ENCODE measurements at regions not wholly inside any gene's neighbourhood (a gene's known extent, or its start where the extent isn't known, plus 50 kb on each side); places are given as distances from the start of the nearest gene placed in this dataset.

DNA sequence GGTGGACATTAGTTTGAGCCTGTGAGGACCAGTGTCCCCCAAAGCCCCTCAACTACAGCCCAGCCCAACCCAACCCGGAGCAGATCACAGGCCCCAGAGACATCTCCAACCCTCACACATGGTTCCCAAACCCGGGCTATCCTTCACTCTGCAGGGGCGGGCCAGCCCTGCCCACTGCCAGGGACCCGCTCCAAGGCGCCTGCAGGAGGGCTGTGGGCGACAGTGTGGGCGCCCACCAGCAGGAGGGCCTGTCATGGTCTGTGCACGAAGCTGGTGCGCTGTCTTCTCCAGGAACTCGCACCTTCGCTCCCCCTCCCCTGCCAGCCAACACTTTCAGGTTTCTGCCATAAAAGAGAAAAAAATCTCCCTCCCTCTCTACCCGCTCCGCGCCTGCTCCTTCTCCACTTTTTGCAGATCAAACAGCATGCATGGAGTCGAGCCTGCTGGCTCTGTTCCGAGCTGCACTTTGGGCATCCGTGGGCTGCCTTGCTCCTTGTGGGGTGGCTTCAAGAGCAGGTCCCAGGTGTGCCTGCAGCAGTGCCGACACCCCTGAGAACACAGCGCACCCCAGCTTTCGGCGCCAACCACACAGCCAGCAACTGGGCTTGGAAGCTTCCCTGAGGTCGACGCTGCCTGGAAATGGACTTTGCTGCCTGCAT is 133.7 kb upstream of the PPP1R26 start:
- Mint-ChIP-seq H3K9me3 (no peaks in the 10 kb centered on the region), H3K4me1 (no peaks in the 10 kb centered on the region), H3K36me3 (no peaks in the 10 kb centered on the region), H3K4me3 (no peak overlapping the region), H3K27me3 (peaks cover 0 to 18% (median 15%) of the 10 kb centered on the region in 5 donors), H3K27ac (no peak overlapping the region)
- DNase-seq (no peak), ATAC-seq (no peak)
- POLR2A ChIA-PET: no interaction called here

DNA sequence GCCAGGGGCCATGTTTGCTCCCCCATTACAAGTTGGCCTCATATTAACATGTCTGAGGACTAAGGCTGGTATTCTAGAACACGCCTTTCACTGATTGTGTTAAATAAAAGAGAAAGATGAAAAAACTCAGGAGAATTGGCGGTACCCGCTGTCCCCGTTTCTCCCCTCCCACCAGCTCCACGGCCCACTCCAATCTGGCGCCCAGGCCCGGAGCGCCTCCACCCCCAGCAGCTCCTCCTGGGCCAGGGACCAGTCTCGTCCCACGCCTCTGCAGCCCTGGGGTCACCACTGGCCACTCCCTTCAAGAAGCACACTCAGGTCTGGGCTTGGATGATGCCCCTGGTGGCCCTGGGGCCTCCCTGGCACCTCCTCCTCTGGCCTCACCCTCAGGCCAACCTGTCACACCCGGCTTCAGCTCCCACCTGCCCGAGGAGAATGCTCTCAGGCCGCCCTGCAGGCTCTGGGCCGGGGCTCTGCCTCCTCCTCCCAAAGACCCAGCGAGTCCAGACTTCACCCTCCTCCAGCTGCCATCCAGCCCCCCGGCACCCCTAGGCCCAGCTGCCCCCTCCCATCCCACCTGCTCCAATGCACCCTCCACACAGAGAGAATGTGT is 133.0 kb upstream of the PPP1R26 start:
- POLR2A ChIA-PET: no interaction called here
- H3K4me1 Mint-ChIP-seq: no peaks in the 10 kb centered on the region
- H3K27me3 Mint-ChIP-seq: peaks cover 0 to 24% (median 15%) of the 10 kb centered on the region in 5 donors
- H3K4me3 Mint-ChIP-seq: no peak overlapping the region
- H3K9me3 Mint-ChIP-seq: no peaks in the 10 kb centered on the region
- no peaks in the 10 kb centered on the region for H3K36me3 Mint-ChIP-seq
- no peak for DNase-seq
- H3K27ac Mint-ChIP-seq: no peak overlapping the region
- ATAC-seq: no peak

DNA sequence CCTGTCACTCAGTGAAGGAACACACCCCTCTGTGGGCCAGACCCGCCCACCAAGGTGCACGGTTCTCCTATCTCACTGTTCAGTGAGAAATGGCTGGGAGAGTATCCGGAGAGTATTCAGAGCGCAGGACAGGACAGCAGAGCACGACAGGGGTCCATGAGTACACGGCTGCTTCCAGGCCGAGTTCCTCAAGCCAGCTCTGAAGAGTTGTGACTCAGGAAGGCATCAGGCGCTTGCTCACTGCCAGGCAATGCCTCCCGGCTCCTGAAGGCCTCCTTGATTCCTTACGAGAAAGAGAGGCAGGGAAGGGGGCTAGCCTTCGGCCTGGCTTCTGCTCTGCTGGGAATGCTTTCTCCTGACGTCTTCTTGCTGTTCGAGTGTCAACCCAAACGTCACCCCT is 132.1 kb upstream of the PPP1R26 start:
- no peak overlapping the region for H3K4me3 Mint-ChIP-seq
- H3K36me3 Mint-ChIP-seq: no peaks in the 10 kb centered on the region
- peak overlapping the region in 1 of 10 donors; percentile 34 for H3K27ac Mint-ChIP-seq
- ATAC-seq: no peak
- POLR2A ChIA-PET: no interaction called here
- no peak for DNase-seq
- H3K4me1 Mint-ChIP-seq: no peaks in the 10 kb centered on the region
- no peaks in the 10 kb centered on the region for H3K9me3 Mint-ChIP-seq
- H3K27me3 Mint-ChIP-seq: peaks cover 0 to 32% (median 15%) of the 10 kb centered on the region in 5 donors

DNA sequence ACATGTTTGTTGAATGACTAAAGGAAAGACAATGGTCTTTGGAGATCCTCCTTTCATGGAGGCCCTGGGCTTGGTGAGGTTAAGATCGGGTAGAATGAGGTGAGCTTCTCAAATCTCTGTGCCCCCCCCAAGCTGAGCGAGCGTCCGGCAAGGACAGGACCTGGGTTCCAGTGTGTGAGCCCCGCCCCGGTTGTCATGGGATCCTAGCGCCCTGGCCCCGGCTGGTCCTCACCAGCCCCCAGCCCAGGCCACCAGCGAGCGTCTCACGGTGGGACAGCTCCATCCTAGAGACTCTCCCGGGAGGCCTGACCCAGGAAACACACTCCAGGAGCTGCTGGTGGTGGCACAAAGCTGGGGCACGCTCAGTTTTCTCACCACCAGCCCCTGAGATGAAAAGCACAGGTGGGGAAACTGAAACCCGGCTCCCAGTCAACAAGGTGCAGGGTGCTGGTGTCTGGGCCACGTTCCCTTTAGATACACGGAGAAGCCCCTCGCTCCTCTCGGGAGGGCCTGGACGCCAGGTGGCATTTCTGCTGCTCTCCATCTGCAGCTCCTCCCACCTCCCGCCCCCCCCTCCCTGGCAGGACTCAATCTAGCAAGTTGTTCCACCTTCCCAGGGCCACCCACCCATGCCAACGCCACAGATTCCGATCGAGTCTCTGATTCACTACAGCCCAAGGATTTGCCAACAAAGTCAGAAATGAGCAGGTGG is 131.3 kb upstream of the PPP1R26 start:
- no peak for DNase-seq
- H3K9me3 Mint-ChIP-seq: no peaks in the 10 kb centered on the region
- H3K4me1 Mint-ChIP-seq: no peaks in the 10 kb centered on the region
- no peak for ATAC-seq
- no peaks in the 10 kb centered on the region for H3K36me3 Mint-ChIP-seq
- H3K27ac Mint-ChIP-seq: no peak overlapping the region
- POLR2A ChIA-PET: no interaction called here
- peaks cover 0 to 32% (median 15%) of the 10 kb centered on the region in 5 donors for H3K27me3 Mint-ChIP-seq
- peak overlapping the region in 1 of 10 donors; percentile 45 for H3K4me3 Mint-ChIP-seq

DNA sequence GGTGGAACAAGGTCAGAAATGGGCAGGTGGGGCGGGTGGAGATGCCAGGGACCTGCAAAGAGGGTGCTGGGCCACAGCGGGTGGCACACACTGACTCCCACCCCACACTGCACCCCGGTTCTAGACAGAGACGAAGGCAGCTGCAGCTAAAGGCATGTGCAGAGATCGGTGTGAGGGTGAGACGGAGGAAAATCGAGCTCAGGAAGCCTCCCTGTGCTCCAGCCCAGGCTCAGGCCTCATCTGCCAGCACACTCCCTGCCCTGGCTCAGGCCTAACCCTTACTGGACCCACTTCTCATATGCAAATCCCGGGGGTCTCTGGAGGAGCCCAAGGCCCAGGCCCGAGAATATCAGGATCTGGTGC is 130.8 kb upstream of the PPP1R26 start:
- Mint-ChIP-seq H3K27ac (no peak overlapping the region), H3K27me3 (peaks cover 0 to 32% (median 11%) of the 10 kb centered on the region in 5 donors), H3K9me3 (no peaks in the 10 kb centered on the region), H3K4me3 (peak overlapping the region in 1 of 10 donors; percentile 45), H3K36me3 (no peaks in the 10 kb centered on the region), H3K4me1 (no peaks in the 10 kb centered on the region)
- POLR2A ChIA-PET: no interaction called here
- DNase-seq (no peak), ATAC-seq (no peak)

DNA sequence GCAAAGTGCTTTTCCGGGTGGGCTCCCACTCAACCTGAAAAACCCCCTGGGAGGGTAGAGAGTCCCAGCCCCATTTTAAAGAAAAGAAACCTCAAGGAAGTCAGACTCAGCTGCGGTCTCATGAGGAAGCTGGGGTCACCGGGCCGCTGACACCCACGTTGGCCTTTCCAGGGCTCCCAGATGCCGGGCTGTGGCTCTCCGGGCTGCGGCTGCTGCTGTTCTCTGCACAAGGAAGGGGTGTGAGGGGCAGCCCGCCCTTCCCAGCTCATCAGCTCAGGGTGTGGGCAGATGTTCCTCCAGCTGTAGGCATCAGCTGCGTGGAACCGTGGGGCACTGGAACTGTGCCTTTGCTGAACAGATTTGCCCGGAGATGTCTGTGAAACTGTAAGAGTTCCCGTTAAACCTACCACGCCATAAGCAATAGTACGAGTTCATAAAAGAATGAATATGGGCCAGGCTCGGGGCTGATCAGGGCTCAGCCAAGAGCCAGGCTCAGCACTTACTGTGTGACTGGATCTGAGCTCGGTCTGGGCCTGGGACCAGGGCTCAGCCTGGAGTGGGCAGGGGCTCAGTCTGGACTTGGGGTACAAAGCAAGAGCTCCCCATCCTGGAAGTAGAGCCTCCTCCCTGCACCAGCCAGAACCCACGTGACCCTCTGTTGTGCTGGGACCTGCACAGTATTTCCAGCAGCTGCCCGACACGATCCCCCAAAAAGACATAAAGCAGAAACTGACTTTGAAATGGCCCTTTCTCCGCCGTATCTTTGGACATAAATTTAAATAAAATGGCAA is 130.2 kb upstream of the PPP1R26 start:
- Mint-ChIP-seq H3K27ac (no peak overlapping the region), H3K4me1 (no peaks in the 10 kb centered on the region), H3K4me3 (no peak overlapping the region), H3K36me3 (no peaks in the 10 kb centered on the region), H3K27me3 (peaks cover 0 to 32% (median 11%) of the 10 kb centered on the region in 5 donors), H3K9me3 (no peaks in the 10 kb centered on the region)
- DNase-seq: no peak
- POLR2A ChIA-PET: no interaction called here
- ATAC-seq: no peak

DNA sequence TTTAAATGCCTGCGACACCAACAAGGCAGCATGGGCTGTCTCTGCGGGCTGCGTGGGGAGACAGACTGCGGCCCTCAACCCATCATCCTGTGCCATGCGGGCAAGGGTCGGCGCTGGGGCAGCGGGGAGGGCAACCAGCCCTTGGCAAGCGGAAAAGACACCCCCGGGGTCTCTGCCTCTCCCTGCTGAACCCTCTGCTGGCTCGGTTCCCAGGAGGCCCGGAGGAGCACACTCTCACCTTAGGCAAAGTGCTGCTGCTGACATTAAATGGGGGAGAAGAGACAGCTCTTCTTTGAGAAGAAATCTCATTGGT is 129.6 kb upstream of the PPP1R26 start:
- DNase-seq (no peak), ATAC-seq (no peak)
- Mint-ChIP-seq H3K4me3 (no peak overlapping the region), H3K4me1 (no peaks in the 10 kb centered on the region), H3K27me3 (peaks cover 0 to 31% (median 8%) of the 10 kb centered on the region in 5 donors), H3K27ac (peak overlapping the region in 1 of 10 donors; percentile 11), H3K9me3 (no peaks in the 10 kb centered on the region), H3K36me3 (no peaks in the 10 kb centered on the region)
- POLR2A ChIA-PET: no interaction called here

DNA sequence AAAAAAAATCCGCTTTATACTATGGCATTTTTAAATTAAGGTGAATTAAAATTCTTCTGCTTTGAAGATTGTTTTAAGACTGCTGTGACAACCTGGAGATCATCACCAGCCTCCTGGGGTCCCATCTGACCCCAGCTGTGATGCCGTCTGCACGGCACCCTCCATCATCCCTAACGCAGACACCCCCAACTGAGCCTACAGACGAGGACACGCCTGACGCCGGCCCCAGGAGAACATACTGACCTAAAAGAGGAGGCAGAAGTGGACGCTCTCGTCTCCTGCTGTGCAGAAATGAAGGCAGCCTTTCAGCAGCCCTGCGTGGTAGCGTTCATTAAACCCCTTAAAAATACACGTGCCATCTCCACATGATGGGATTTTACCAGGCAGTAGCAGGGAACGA is 125.6 kb upstream of the PPP1R26 start:
- Mint-ChIP-seq H3K27ac (no peak overlapping the region), H3K9me3 (no peaks in the 10 kb centered on the region), H3K4me3 (no peak overlapping the region), H3K27me3 (peaks cover 0 to 16% (median under 1%) of the 10 kb centered on the region in 5 donors), H3K36me3 (no peaks in the 10 kb centered on the region), H3K4me1 (no peaks in the 10 kb centered on the region)
- POLR2A ChIA-PET: no interaction called here
- DNase-seq: no peak
- ATAC-seq: no peak

DNA sequence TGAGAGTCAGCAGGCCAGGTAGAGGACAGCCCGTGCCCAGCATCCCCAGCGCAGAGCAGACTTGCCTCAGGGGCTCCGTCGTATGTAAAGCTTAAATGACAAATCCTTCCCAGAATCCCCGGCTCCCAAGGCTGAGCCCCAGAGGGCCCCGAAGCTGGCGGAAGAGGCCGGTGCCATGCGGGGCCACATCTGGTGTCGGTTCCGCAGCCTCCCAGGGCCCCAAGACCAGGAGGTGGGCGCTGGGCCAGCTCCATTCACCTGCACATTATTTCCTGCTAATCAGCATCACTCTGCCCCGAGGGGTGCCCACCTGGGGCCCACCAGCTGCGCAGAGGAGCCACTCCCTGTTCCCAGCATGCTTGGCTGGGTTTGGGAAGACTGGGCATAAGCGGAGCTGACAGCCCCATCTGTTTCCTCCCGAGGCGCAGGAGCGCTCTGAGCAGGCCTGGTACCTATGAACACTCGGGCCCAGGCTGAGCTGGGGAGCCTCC is 124.0 kb upstream of the PPP1R26 start:
- no peaks in the 10 kb centered on the region for H3K9me3 Mint-ChIP-seq
- no peak overlapping the region for H3K4me3 Mint-ChIP-seq
- no peak for DNase-seq
- H3K36me3 Mint-ChIP-seq: no peaks in the 10 kb centered on the region
- no peak overlapping the region for H3K27ac Mint-ChIP-seq
- peaks cover 0 to 16% (median 1%) of the 10 kb centered on the region in 5 donors for H3K27me3 Mint-ChIP-seq
- ATAC-seq: no peak
- POLR2A ChIA-PET: no interaction called here
- H3K4me1 Mint-ChIP-seq: no peaks in the 10 kb centered on the region

DNA sequence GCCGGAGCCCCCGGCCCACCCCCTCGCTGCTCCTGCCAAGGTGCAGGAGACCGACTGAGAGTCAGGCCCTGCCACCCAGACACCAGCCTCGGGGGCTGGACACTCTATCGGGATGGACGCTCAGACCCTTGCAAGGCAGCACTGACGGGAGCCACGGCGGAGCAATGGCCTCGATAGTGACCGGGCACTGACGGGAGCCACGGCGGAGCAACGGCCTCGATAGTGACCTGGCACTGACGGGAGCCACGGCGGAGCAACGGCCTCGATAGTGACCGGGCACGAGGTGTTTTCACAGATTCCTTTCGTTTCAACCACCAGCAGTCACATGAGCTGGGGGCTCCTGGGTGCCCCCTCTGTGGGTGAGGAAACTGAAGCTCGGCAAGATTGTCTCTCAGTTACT is 123.6 kb upstream of the PPP1R26 start:
- ATAC-seq: no peak
- H3K27ac Mint-ChIP-seq: no peak overlapping the region
- no peak for DNase-seq
- POLR2A ChIA-PET: no interaction called here
- no peaks in the 10 kb centered on the region for H3K9me3 Mint-ChIP-seq
- peaks cover 0 to 14% (median 1%) of the 10 kb centered on the region in 5 donors for H3K27me3 Mint-ChIP-seq
- H3K4me3 Mint-ChIP-seq: no peak overlapping the region
- no peaks in the 10 kb centered on the region for H3K36me3 Mint-ChIP-seq
- no peaks in the 10 kb centered on the region for H3K4me1 Mint-ChIP-seq

DNA sequence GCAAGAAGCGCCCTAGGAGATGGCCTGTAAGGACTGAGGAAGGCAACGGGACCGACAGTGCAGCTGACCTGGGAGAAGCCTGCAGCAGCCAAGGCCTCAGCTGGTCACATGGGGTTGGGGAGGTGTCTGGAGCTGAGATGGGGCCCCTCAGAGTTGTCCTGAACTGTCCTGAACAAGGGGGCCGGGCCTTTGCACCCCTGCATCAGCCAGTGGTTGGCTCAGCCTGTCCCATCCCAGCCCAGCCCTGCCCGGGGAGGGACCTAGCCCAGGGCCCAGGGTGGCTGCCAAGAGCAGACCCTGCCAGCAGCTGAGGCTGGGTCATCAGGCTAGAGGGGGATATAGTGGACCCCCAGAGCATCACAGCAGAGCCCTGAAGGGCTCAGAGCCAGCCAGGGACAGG is 122.8 kb upstream of the PPP1R26 start:
- Mint-ChIP-seq H3K27ac (no peak overlapping the region), H3K9me3 (no peaks in the 10 kb centered on the region), H3K36me3 (no peaks in the 10 kb centered on the region), H3K4me1 (no peaks in the 10 kb centered on the region), H3K4me3 (no peak overlapping the region), H3K27me3 (peaks cover 0 to 6% (median 2%) of the 10 kb centered on the region in 5 donors)
- no peak for DNase-seq
- POLR2A ChIA-PET: no interaction called here
- no peak for ATAC-seq

DNA sequence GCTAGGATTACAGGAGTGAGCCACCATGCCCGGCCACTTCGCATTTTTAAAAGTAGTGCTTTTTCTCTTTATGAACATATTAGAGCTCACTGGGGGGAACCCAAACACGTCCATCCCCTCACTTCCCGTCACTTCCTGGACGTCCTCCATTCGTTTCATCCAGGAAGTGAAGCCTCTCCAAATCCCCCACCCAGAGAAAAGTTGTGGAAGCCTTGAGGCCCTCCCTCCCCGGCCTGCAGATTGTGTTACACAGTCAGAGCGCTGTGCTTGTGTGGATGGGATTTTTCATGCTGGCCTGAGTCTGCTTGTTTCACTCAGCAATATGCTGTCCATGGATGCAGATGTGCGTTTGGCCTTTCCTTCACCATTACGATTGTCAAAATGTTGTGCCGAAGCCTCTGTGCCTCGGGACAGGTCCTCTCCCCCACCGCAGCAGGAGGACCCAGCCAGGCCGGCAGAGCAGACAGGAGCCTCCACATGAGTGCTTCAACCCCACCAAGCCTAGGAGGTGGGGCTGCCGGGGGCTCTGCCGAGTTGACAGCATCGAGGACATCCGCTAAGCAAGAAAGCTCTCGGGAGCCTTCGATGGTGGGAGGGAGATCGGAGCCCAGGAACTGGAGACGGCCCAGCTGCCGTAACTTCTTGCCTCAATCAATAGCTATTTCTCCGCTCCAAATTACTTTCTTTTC is 121.6 kb upstream of the PPP1R26 start:
- no peaks in the 10 kb centered on the region for H3K4me1 Mint-ChIP-seq
- H3K9me3 Mint-ChIP-seq: peaks cover 0 to 5% (median 0%) of the 10 kb centered on the region in 9 donors
- ATAC-seq (no peak), DNase-seq (no peak)
- H3K4me3 Mint-ChIP-seq: no peak overlapping the region
- no peak overlapping the region for H3K27ac Mint-ChIP-seq
- no peaks in the 10 kb centered on the region for H3K36me3 Mint-ChIP-seq
- POLR2A ChIA-PET: no interaction called here
- H3K27me3 Mint-ChIP-seq: peaks cover 0 to 5% (median 1%) of the 10 kb centered on the region in 5 donors

Measured in naive thymus-derived CD8-positive, alpha-beta T cell (primary cell).